Activated B cell treated with CpG ODN at 0.5 μM for 24 hours (primary cell): ENCODE measurements at regions not wholly inside any gene's neighbourhood (a gene's known extent, or its start where the extent isn't known, plus 50 kb on each side); places are given as distances from the start of the nearest gene placed in this dataset.

Source experiments
- ATAC-seq: fragments of 200-7000 bp; cut with Tn5 transposase; one replicate; pipeline ENCODE4 v1.10.0; 2021; ENCODE audit warnings: low read depth, mild to moderate bottlenecking, moderate library complexity
- CTCF ChIA-PET: fragments of 350-600 bp; sonication (Branson Sonifier 250); formaldehyde crosslinking; loops from one replicate; lab custom pipeline; 2021; ENCODE audit warnings: antibody characterized with exemption; lab: Charles Lee
- POLR2A ChIA-PET: fragments of 350-600 bp; sonication (Branson Sonifier 250); formaldehyde crosslinking; loops from one replicate; lab custom pipeline; 2021; ENCODE audit warnings: antibody characterized with exemption; lab: Charles Lee
- DNase-seq: peaks from one replicate; pipeline ENCODE4 v3.0.0; 2022
- H3K27ac Mint-ChIP-seq: one replicate; pipeline ENCODE4 v1.8.0; 2020; ENCODE audit warnings: mixed read lengths
- H3K27me3 Mint-ChIP-seq: one replicate; pipeline ENCODE4 v1.8.0; 2021; ENCODE audit warnings: mixed read lengths
- H3K36me3 Mint-ChIP-seq: one replicate; pipeline ENCODE4 v1.8.0; 2021; ENCODE audit warnings: low read depth, mixed read lengths
- H3K4me1 Mint-ChIP-seq: one replicate; pipeline ENCODE4 v1.8.0; 2021; ENCODE audit warnings: mixed read lengths
- H3K4me3 Mint-ChIP-seq: one replicate; pipeline ENCODE4 v1.8.0; 2020; ENCODE audit warnings: mild to moderate bottlenecking, mixed read lengths
- H3K9me3 Mint-ChIP-seq: one replicate; pipeline ENCODE4 v1.8.0; 2020; ENCODE audit warnings: mixed read lengths
- intact Hi-C: fragments of 100-400 bp; cut with micrococcal nuclease; formaldehyde crosslinking; loops from one replicate; pipeline ENCODE4 v1.15.1; 2024
- TF ChIP-seq, protein P1 (sequence below): fragments of 200-600 bp; IDR thresholded peaks from one replicate; pipeline ENCODE4 v1.8.0; 2022; ENCODE audit warnings: antibody characterized with exemption, mild to moderate bottlenecking

DNA sequence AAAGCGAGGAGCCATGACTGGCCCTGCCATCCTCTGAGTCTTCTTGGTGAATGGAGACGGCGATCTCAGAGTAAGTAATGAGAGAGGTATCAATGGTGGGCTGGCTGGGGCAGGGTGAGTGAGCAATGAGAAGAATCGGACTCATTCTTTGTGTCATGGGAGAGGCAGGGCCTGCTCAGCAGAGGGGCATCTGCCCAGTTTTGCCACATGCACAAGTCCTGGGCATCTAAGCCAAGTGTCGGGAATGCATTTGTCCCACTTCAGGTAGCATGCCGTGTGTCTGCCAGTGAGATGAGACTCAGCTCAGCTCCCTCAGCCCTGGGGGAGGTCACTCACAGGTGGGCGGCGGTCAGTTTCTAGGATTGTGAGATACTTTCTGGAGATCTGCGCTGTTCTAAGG, 791.0 kb upstream of the RAB6C start:
- DNase-seq (no peak), ATAC-seq (no peak)
- Mint-ChIP-seq H3K27me3 (peaks cover 6% of the 10 kb centered on the region), H3K27ac (no peak overlapping the region), H3K4me1 (no peaks in the 10 kb centered on the region), H3K4me3 (no peak overlapping the region), H3K9me3 (no peaks in the 10 kb centered on the region), H3K36me3 (no peaks in the 10 kb centered on the region)
- ChIA-PET CTCF (no interaction called here), POLR2A (no interaction called here)
- intact Hi-C loops, result no loop called here
- TF ChIP-seq, protein P1, sequence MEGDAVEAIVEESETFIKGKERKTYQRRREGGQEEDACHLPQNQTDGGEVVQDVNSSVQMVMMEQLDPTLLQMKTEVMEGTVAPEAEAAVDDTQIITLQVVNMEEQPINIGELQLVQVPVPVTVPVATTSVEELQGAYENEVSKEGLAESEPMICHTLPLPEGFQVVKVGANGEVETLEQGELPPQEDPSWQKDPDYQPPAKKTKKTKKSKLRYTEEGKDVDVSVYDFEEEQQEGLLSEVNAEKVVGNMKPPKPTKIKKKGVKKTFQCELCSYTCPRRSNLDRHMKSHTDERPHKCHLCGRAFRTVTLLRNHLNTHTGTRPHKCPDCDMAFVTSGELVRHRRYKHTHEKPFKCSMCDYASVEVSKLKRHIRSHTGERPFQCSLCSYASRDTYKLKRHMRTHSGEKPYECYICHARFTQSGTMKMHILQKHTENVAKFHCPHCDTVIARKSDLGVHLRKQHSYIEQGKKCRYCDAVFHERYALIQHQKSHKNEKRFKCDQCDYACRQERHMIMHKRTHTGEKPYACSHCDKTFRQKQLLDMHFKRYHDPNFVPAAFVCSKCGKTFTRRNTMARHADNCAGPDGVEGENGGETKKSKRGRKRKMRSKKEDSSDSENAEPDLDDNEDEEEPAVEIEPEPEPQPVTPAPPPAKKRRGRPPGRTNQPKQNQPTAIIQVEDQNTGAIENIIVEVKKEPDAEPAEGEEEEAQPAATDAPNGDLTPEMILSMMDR, result no peak

DNA sequence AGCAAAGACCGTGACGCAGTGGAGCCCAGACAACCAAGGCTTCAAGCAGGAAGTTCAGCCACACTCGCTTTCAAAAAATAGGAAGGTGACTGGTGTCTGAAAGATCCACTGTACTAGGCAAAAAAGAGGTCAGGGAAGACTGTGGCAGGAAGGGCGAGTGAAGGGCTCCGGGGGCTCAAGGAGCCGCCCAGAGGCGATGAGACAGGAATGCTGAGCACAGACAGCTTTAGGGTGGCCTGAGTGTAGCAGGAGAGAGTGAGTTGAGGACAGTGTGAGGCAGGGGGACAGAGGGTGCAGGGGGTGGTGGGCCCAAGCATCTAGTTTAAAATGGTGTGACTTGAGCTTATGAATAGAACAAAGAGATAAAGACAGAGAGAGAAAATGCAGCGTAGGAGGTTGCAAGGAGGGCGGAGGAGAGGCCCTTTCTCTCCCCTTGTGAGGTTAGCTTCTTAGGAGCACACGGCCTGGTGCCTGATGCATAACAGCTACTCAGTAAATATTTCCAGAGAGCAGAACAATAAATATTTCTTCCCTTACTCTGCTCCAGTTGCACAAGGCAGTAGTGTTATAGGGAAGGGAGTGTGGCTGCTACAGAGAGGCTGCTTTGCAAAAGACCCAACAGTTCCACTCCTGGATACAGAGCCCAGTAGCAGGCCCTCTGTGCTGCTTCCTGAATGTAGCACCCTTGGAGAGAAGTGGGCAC, 789.7 kb upstream of the RAB6C start:
- H3K4me3 Mint-ChIP-seq, result no peak overlapping the region

DNA sequence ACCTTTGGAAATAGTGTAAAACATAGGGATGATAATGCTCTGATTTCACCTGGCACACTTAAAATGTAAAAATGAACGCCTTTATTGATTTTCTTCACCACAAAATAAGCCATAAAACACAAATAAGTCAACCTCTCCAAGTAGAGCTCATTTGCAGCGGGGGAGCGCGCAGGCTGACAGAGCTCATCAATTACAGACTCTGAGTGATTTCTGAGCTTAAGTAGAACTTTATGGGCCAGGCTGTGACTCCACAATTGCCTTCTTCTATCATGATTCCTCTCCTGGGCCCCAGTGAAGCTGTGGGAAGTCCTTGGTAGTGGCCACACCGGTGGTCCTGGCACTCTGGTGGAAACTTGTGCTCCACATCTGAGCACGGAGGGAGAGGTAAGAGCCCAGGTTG, 789.0 kb upstream of the RAB6C start:
- no peak overlapping the region for H3K4me3 Mint-ChIP-seq
- TF ChIP-seq, protein P1, result no peak
- no peaks in the 10 kb centered on the region for H3K36me3 Mint-ChIP-seq
- no peaks in the 10 kb centered on the region for H3K9me3 Mint-ChIP-seq
- H3K27ac Mint-ChIP-seq, result no peak overlapping the region
- ChIA-PET CTCF (no interaction called here), POLR2A (no interaction called here)
- DNase-seq (no peak), ATAC-seq (no peak)
- intact Hi-C loops, result loop anchor here (10.0 kb wide), 1 partner anchor 204 kb away; no protein-coding TSS in a partner anchor
- no peaks in the 10 kb centered on the region for H3K4me1 Mint-ChIP-seq
- peaks cover 6% of the 10 kb centered on the region for H3K27me3 Mint-ChIP-seq

More for the DNA sequence above, 789.7 kb upstream of the RAB6C start:
- POLR2A ChIA-PET, result interaction anchor here (0.7 kb wide), 1 partner anchor 663 kb away, joined by 3 read pairs; no protein-coding TSS in a partner anchor
- intact Hi-C loops, result loop anchor here (10.0 kb wide), 1 partner anchor 205 kb away; no protein-coding TSS in a partner anchor
- Mint-ChIP-seq H3K36me3 (no peaks in the 10 kb centered on the region), H3K9me3 (no peaks in the 10 kb centered on the region), H3K27me3 (peaks cover 6% of the 10 kb centered on the region), H3K4me1 (no peaks in the 10 kb centered on the region), H3K27ac (no peak overlapping the region)
- ATAC-seq, result no peak
- CTCF ChIA-PET, result no interaction called here
- TF ChIP-seq, protein P1, result no peak
- DNase-seq, result no peak

DNA sequence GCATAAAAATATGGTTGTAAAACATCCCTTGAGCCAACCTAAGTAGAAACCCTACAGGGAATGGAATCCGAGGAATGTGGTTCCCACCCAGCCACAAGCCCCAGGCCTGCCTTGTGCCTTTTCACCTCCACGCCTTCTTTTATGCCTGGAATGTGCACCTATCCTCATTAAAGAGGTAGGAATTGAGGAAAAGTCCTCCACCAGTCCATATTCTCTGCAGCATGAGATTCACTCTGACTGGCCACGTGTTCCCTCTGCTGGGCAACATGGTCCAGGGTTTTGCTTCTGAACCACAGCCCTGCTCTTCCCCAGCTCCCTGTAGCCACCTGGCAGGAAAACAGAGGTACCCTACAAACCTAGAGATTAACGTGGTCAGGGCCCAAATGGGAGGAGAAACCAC, 787.9 kb upstream of the RAB6C start:
- ChIA-PET POLR2A (no interaction called here), CTCF (no interaction called here)
- intact Hi-C loops, result loop anchor here (10.0 kb wide), 1 partner anchor 203 kb away; no protein-coding TSS in a partner anchor
- no peak for ATAC-seq
- TF ChIP-seq, protein P1, result no peak
- H3K27me3 Mint-ChIP-seq, result peaks cover 6% of the 10 kb centered on the region
- no peak overlapping the region for H3K27ac Mint-ChIP-seq
- H3K4me3 Mint-ChIP-seq, result no peak overlapping the region
- H3K4me1 Mint-ChIP-seq, result no peaks in the 10 kb centered on the region
- no peak for DNase-seq
- no peaks in the 10 kb centered on the region for H3K36me3 Mint-ChIP-seq
- no peaks in the 10 kb centered on the region for H3K9me3 Mint-ChIP-seq

DNA sequence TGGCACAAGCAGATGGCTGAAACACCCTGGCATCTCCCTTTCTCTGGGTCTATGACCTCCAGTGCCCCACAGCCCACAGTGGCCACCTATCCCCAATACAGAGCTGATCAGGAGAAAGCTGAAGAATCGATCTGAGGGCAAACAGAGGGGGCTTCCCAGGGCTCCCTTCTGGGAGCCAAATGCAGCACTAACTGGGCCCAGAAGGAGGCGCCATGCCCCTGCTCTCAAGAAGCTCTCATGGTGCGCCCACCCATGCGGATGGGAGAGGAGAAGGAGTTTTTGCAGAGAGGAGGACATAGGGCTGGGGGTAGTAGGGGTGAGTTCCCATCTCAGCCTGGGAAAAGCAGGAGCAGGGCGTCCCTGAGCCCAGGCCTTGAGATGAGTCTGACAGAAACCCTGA, 787.3 kb upstream of the RAB6C start:
- H3K9me3 Mint-ChIP-seq, result no peaks in the 10 kb centered on the region
- CTCF ChIA-PET, result no interaction called here
- ATAC-seq, result no peak

More for the DNA sequence above, 787.3 kb upstream of the RAB6C start:
- POLR2A ChIA-PET, result no interaction called here
- Mint-ChIP-seq H3K36me3 (no peaks in the 10 kb centered on the region), H3K4me3 (no peak overlapping the region), H3K27me3 (peaks cover 6% of the 10 kb centered on the region), H3K27ac (no peak overlapping the region), H3K4me1 (no peaks in the 10 kb centered on the region)
- intact Hi-C loops, result loop anchor here (10.0 kb wide), 1 partner anchor 203 kb away; no protein-coding TSS in a partner anchor
- DNase-seq, result no peak
- TF ChIP-seq, protein P1, result no peak
